ENCODE measurements at regions not wholly inside any gene's neighbourhood (a gene's known extent, or its start where the extent isn't known, plus 50 kb on each side); places are given as distances from the start of the nearest gene placed in this dataset.

GRCh38 chr20:10133532-10133931, 85.1 kb upstream of the SNAP25 start:
- no peak overlapping the region for H4K12ac ChIP-seq (ENCODE audit: low read depth, low read length)
- no peak overlapping the region for H3K18ac ChIP-seq (ENCODE audit: low read length)
- peak overlapping the region; percentile 52 for H2BK120ac ChIP-seq (ENCODE audit: insufficient read depth, low read length, poor library complexity)
- peak overlapping the region; percentile 2 for H2BK5ac ChIP-seq (ENCODE audit: low read depth, low read length, poor library complexity)
- H3K4me1 ChIP-seq (ENCODE audit: control insufficient read depth in 1 of 2, insufficient read depth in 2 of 2, low read length in 2 of 2), result peaks cover 12 to 24% of the 10 kb centered on the region in 2 experiments
- H3K27ac ChIP-seq (ENCODE audit: low read depth, low read length), result peak overlapping the region; percentile 23
- H3K23ac ChIP-seq (ENCODE audit: low read length), result no peak overlapping the region
- no peak overlapping the region for H4K8ac ChIP-seq (ENCODE audit: low read depth, low read length)
- H2AFZ ChIP-seq (ENCODE audit: insufficient read depth, low read length, poor library complexity), result no peak overlapping the region
- H3K27me3 ChIP-seq (ENCODE audit: insufficient read depth, low read length), result no peaks in the 10 kb centered on the region
- H3K9ac ChIP-seq (ENCODE audit: low read length), result no peak overlapping the region
- DNase-seq, result no peak
- peaks cover 2% of the 10 kb centered on the region for H3K79me2 ChIP-seq (ENCODE audit: control insufficient read depth, insufficient read depth, low read length, poor library complexity)
- no peak overlapping the region for H3K4me3 ChIP-seq (ENCODE audit: low read depth, low read length)
- peak overlapping the region; percentile 70 for H4K91ac ChIP-seq (ENCODE audit: low read depth, low read length)
- peak overlapping the region; percentile 15 for H2BK12ac ChIP-seq (ENCODE audit: low read length)
- H2AK5ac ChIP-seq (ENCODE audit: low read length), result no peak overlapping the region
- H3K79me1 ChIP-seq (ENCODE audit: low read length), result peaks cover 16% of the 10 kb centered on the region
- no peak overlapping the region for H3K4ac ChIP-seq (ENCODE audit: low read depth, low read length)
- no CpG with 5 or more reads among the region's 4 CpGs for WGBS (ENCODE audit: extremely low coverage, insufficient coverage, insufficient read length)
- no peak overlapping the region for H3K4me2 ChIP-seq (ENCODE audit: low read length)
- H3K14ac ChIP-seq (ENCODE audit: low read length), result no peak overlapping the region
- no peaks in the 10 kb centered on the region for H3K36me3 ChIP-seq (ENCODE audit: control insufficient read depth in 1 of 2, insufficient read depth in 2 of 2, low read length in 2 of 2)
- H3K9me3 ChIP-seq (ENCODE audit: insufficient read depth, low read depth, low read length), result peaks cover 2% of the 10 kb centered on the region

- Histone ChIP-seq H3K79me2 (ENCODE audit: control insufficient read depth, insufficient read depth, low read length, poor library complexity) (peaks cover 2% of the 10 kb centered on the region), H2BK5ac (ENCODE audit: low read depth, low read length, poor library complexity) (no peak overlapping the region), H4K12ac (ENCODE audit: low read depth, low read length) (no peak overlapping the region), H3K9me3 (ENCODE audit: insufficient read depth, low read depth, low read length) (peaks cover 2% of the 10 kb centered on the region), H3K9ac (ENCODE audit: low read length) (no peak overlapping the region), H2BK120ac (ENCODE audit: insufficient read depth, low read length, poor library complexity) (no peak overlapping the region), H2BK12ac (ENCODE audit: low read length) (no peak overlapping the region), H3K4me1 (ENCODE audit: control insufficient read depth in 1 of 2, insufficient read depth in 2 of 2, low read length in 2 of 2) (peaks cover 12 to 24% of the 10 kb centered on the region in 2 experiments), H3K4me3 (ENCODE audit: low read depth, low read length) (no peak overlapping the region), H3K4ac (ENCODE audit: low read depth, low read length) (no peak overlapping the region), H3K4me2 (ENCODE audit: low read length) (no peak overlapping the region), H3K18ac (ENCODE audit: low read length) (no peak overlapping the region), H3K23ac (ENCODE audit: low read length) (no peak overlapping the region), H3K36me3 (ENCODE audit: control insufficient read depth in 1 of 2, insufficient read depth in 2 of 2, low read length in 2 of 2) (no peaks in the 10 kb centered on the region), H4K91ac (ENCODE audit: low read depth, low read length) (no peak overlapping the region), H4K8ac (ENCODE audit: low read depth, low read length) (no peak overlapping the region), H3K14ac (ENCODE audit: low read length) (no peak overlapping the region), H2AFZ (ENCODE audit: insufficient read depth, low read length, poor library complexity) (no peak overlapping the region), H3K27me3 (ENCODE audit: insufficient read depth, low read length) (no peaks in the 10 kb centered on the region), H3K79me1 (ENCODE audit: low read length) (peaks cover 16% of the 10 kb centered on the region), H3K27ac (ENCODE audit: low read depth, low read length) (no peak overlapping the region), H2AK5ac (ENCODE audit: low read length) (no peak overlapping the region)
- no peak for DNase-seq
- no CpG with 5 or more reads among the region's 4 CpGs for WGBS (ENCODE audit: extremely low coverage, insufficient coverage, insufficient read length)
Measured at GRCh38 chr20:10134176-10134575, 84.5 kb upstream of the SNAP25 start.

DNA sequence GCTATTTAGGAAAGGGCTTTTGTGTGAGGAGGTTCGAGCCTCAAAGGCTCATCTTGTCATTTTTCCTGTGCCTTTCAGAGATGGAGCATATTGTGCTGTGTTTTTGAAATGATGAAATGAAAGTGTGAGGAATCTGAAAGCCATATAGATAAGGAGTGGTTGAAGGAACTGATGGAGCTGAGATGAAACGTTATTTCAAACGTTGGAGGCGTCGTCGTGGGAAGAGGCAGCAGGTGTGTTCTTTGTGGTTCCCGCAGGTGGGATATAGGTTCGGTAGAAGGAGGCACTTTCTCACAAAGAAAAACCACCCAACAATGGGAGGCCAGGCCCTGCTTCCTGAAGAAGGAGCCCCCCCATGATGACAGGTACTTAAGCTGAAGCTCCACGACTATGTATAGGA, 83.2 kb upstream of the SNAP25 start:
- Histone ChIP-seq H2AK5ac (ENCODE audit: low read length) (no peak overlapping the region), H3K79me2 (ENCODE audit: control insufficient read depth, insufficient read depth, low read length, poor library complexity) (peaks cover 2% of the 10 kb centered on the region), H3K79me1 (ENCODE audit: low read length) (peaks cover 16% of the 10 kb centered on the region), H3K18ac (ENCODE audit: low read length) (no peak overlapping the region), H3K4me2 (ENCODE audit: low read length) (no peak overlapping the region), H3K27me3 (ENCODE audit: insufficient read depth, low read length) (no peaks in the 10 kb centered on the region), H3K9me3 (ENCODE audit: insufficient read depth, low read depth, low read length) (peaks cover 2% of the 10 kb centered on the region), H3K23ac (ENCODE audit: low read length) (no peak overlapping the region), H3K14ac (ENCODE audit: low read length) (no peak overlapping the region), H4K91ac (ENCODE audit: low read depth, low read length) (no peak overlapping the region), H3K9ac (ENCODE audit: low read length) (no peak overlapping the region), H4K8ac (ENCODE audit: low read depth, low read length) (no peak overlapping the region), H2BK12ac (ENCODE audit: low read length) (no peak overlapping the region), H3K4ac (ENCODE audit: low read depth, low read length) (no peak overlapping the region), H3K36me3 (ENCODE audit: control insufficient read depth in 1 of 2, insufficient read depth in 2 of 2, low read length in 2 of 2) (no peaks in the 10 kb centered on the region), H3K27ac (ENCODE audit: low read depth, low read length) (no peak overlapping the region), H2BK5ac (ENCODE audit: low read depth, low read length, poor library complexity) (no peak overlapping the region), H3K4me3 (ENCODE audit: low read depth, low read length) (no peak overlapping the region), H2AFZ (ENCODE audit: insufficient read depth, low read length, poor library complexity) (no peak overlapping the region), H3K4me1 (ENCODE audit: control insufficient read depth in 1 of 2, insufficient read depth in 2 of 2, low read length in 2 of 2) (peaks cover 12 to 24% of the 10 kb centered on the region in 2 experiments), H2BK120ac (ENCODE audit: insufficient read depth, low read length, poor library complexity) (no peak overlapping the region), H4K12ac (ENCODE audit: low read depth, low read length) (no peak overlapping the region)
- WGBS (ENCODE audit: extremely low coverage, insufficient coverage, insufficient read length), result no CpG with 5 or more reads among the region's 9 CpGs
- no peak for DNase-seq

GRCh38 chr20:10137032-10137431, 81.6 kb upstream of the SNAP25 start:
- Histone ChIP-seq H2BK5ac (ENCODE audit: low read depth, low read length, poor library complexity) (no peak overlapping the region), H3K9me3 (ENCODE audit: insufficient read depth, low read depth, low read length) (peaks cover under 1% of the 10 kb centered on the region), H3K4me3 (ENCODE audit: low read depth, low read length) (no peak overlapping the region), H2AFZ (ENCODE audit: insufficient read depth, low read length, poor library complexity) (no peak overlapping the region), H4K12ac (ENCODE audit: low read depth, low read length) (no peak overlapping the region), H3K23ac (ENCODE audit: low read length) (no peak overlapping the region), H3K18ac (ENCODE audit: low read length) (no peak overlapping the region), H2BK12ac (ENCODE audit: low read length) (no peak overlapping the region), H3K4ac (ENCODE audit: low read depth, low read length) (no peak overlapping the region), H4K8ac (ENCODE audit: low read depth, low read length) (no peak overlapping the region), H2BK120ac (ENCODE audit: insufficient read depth, low read length, poor library complexity) (peak overlapping the region; percentile 86), H3K27me3 (ENCODE audit: insufficient read depth, low read length) (no peaks in the 10 kb centered on the region), H3K9ac (ENCODE audit: low read length) (no peak overlapping the region), H3K4me1 (ENCODE audit: control insufficient read depth in 1 of 2, insufficient read depth in 2 of 2, low read length in 2 of 2) (peaks cover 6 to 18% of the 10 kb centered on the region in 2 experiments), H3K14ac (ENCODE audit: low read length) (peak overlapping the region; percentile 9), H3K4me2 (ENCODE audit: low read length) (no peak overlapping the region), H2AK5ac (ENCODE audit: low read length) (no peak overlapping the region), H4K91ac (ENCODE audit: low read depth, low read length) (peak overlapping the region; percentile 51), H3K36me3 (ENCODE audit: control insufficient read depth in 1 of 2, insufficient read depth in 2 of 2, low read length in 2 of 2) (no peaks in the 10 kb centered on the region), H3K79me2 (ENCODE audit: control insufficient read depth, insufficient read depth, low read length, poor library complexity) (peaks cover 2% of the 10 kb centered on the region), H3K27ac (ENCODE audit: low read depth, low read length) (no peak overlapping the region), H3K79me1 (ENCODE audit: low read length) (peaks cover 10% of the 10 kb centered on the region)
- WGBS (ENCODE audit: extremely low coverage, insufficient coverage, insufficient read length), result no CpG with 5 or more reads among the region's 4 CpGs
- DNase-seq, result no peak

All from trophoblast cell (in vitro differentiated cells and primary cell).